Sciatic nerve (tissue), 2 donors: ENCODE measurements at regions not wholly inside any gene's neighbourhood (a gene's known extent, or its start where the extent isn't known, plus 50 kb on each side); places are given as distances from the start of the nearest gene placed in this dataset.
A peak's percentile ranks its signal among the peaks of the same experiment; 100 is the strongest.
"Not testable (repeated sequence)": the region's sequence is repeated elsewhere in the genome, so short reads cannot be mapped to it uniquely, and the experiment has no call there.

ENCODE experiments used
- ATAC-seq: fragments of 200-7000 bp; cut with Tn5 transposase; one replicate; pipeline ENCODE4 v1.9.1; 2020; ENCODE audit warnings: mild to moderate bottlenecking, moderate library complexity
- DNase-seq: peaks from one replicate; pipeline ENCODE4 v3.0.0-alpha.2; 2020; ENCODE audit warnings: low spot score
- intact Hi-C: fragments of 100-400 bp; cut with DNase I; formaldehyde crosslinking; loops from one replicate; pipeline ENCODE4 v1.14.2; 2022
- donor health status: DM: no; HTN: no; CAD: no.
- donor health status: DM: no; HTN: no; CAD: no.

DNA sequence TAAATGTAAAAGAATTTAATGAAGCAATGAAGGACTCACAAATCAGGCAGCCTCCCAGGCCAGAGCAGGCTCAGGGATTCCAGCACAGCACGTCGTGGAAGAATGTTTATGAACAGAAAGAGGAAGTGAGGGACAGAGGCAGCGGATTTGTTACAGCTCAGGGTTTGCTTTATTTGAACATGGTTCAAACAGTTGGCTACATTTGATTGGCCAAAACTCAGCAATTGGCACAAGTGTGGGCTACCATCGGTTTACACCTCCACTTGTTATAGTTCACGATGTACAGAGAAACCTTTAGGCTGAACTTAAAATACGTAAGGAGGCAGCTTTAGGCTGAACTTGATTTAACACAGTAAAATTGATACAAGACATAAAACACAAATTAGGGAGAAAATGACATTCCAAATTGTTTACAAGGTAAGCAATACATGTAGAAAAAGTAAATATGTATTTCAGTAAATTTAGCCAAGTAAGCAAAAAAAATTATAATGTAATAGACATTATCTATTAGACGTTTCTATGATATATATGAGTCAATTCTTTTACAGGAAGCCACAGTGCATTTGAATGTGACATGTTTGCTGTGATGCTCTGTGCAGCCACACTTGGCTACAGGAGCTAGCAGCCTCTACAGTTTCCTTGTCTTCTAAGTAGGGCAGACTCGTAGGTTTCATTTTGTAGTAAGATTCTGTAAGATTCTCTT, 126.5 kb downstream of the ADSS2 start:
- DNase-seq (no peak), ATAC-seq (peak; percentile 42)
- intact Hi-C loops = no loop called here

DNA sequence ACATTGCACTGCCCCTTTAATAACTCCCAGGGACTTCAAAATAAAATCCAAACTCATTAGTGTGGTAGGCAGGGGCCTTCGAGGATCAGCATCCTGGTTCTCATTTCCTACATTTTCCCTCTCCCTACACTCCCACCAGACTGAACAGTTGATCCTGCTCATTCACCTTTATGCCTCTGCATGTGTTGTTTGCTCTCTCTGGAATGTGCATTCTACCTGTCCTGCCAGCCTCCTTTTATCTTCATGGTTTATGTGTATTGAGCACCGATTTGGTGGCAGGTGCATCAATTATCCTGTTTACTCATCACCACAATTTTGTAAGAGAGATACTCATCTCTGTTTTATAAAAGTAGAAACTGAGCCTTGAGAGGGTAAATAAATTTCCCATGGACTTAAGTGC, 125.0 kb downstream of the ADSS2 start:
- ATAC-seq = no peak
- intact Hi-C loops = no loop called here
- DNase-seq = no peak

DNA sequence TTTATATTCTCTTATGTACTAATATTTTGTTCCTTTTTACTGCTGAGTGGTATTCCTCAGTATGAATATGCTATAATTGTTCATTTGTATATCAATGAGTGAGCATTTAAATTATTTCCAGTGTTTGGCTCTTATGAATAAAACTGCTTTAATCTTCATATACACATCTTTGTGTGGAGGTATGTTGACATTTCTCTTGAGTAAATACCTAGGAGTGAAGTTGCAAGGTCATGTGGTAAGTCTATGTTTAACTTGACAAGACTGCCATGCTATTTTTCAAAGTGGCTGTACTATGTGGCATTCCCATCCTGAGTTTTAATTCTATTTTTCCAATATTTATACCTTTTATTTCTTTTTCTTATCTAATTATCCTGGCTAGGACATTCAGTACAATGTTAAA, 124.2 kb downstream of the ADSS2 start:
- no peak for DNase-seq
- no peak for ATAC-seq
- intact Hi-C loops = no loop called here

DNA sequence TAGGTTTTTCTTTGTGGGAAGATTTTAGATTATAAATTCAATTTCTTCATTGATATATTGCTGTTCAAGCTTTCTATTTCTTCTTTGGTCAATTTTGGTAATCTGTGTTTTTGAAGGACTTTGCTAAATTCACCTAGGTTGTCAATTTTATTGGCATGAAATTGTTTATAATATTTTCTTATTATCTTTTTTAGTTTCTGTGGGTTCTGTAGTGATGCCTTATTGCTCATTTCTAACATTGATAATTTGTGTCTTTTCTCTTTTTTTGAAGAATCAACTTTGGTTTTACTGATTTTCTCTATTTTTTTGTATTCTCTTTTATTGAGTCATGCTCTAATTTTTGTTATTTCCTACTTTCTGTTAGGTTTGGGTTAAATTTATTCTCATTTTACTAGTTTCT, 123.2 kb downstream of the ADSS2 start:
- ATAC-seq = no peak
- intact Hi-C loops = no loop called here

GRCh38 chr1:244329591-244330317, 122.0 kb downstream of the ADSS2 start:
- intact Hi-C loops = no loop called here
- DNase-seq (no peak), ATAC-seq (no peak)

More for the DNA sequence above, 123.2 kb downstream of the ADSS2 start:
- DNase-seq = no peak

DNA sequence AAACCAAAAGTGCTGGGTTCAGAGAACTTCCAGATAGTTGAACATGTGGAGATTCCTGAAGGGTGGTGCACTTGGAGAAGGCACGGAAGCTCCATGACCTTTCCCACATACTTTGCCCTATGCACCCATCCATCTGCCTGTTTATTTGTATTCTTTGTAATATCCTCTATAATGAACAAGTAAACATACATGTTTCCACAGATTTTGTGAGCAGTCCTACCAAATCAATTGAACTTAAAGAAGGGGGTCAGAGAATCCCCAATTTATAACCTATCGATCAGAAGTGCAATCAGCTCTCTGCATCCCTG, 121.4 kb downstream of the ADSS2 start:
- intact Hi-C loops = no loop called here
- DNase-seq = no peak
- no peak for ATAC-seq

DNA sequence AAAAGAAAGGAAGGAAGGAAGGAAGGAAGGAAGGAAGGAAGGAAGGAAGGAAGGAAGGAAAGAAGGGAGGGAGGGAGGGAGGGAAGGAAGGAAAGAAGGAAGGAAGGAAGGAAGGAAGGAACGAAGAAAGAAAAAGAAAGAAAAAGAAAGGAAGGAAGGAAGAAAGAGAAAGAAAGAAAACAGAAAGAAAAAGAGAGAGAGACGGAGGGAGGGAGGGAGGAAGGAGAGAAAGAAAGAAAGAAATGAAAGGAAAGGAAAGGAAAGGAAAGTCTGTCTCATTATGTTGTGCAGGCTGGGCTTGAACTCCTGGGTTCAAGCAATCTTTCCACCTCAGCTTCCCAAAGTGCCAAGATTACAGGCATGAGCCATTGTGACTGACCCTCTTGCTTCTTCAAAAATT, 118.9 kb downstream of the ADSS2 start:
- DNase-seq, intact Hi-C loops, ATAC-seq: not testable (repeated sequence)

- intact Hi-C loops, ATAC-seq, DNase-seq: not testable (repeated sequence)
Observed at GRCh38 chr1:244334315-244334714, 117.4 kb downstream of the ADSS2 start.

- DNase-seq, intact Hi-C loops, ATAC-seq: not testable (repeated sequence)
Observed at GRCh38 chr1:244334842-244335241, 116.9 kb downstream of the ADSS2 start.

DNA sequence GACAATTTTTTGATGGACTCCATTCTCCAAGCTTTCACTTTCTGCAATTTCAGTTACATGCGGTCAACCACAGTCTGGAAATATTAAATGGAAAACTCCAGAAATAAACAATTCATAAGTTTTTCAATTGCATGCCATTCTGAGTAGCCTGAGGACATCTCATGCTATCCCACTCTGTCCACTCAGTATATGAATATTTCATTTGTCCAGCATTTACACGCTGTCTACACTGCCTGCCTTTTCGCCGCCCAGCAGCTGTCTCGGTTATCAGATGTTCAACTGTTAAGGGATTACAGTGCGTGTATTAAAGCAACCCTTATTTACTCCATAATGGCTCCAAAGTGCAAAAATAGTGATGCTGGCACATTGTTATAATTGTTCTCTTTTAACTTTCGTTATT, 116.3 kb downstream of the ADSS2 start:
- no peak for ATAC-seq
- intact Hi-C loops = no loop called here
- no peak for DNase-seq

DNA sequence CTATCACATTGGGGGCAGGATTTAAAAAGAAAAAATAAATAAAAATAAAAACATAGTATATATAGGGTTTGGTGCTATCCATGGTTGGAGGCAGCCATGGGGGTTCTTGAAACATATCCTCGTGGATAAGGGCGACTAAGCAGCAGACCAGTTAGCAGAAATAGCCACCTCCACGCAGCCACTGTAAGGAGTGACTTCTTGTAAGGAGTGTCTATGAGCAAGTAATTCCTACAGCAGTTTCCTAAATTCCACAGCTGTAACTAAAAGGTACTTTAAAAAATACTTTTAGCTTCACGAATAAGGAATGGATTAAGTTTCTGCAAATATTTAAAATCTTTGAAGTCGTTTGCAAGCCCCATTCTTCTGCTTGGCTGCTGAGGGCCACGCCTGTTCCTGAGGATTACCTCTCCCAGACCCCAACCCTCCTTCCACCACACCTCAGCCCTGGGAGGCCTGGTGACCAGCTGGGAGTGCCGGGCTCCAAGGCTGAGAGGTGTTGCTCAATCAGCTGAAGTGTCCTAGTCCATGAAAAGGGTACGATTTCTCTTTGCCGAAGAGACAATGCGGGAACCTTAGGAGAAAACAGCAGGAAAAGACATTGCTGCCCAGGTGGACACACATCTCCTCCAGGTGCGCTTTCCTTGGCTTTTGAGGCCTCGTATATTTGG, 115.3 kb downstream of the ADSS2 start:
- intact Hi-C loops = no loop called here
- ATAC-seq (no peak), DNase-seq (no peak)

DNA sequence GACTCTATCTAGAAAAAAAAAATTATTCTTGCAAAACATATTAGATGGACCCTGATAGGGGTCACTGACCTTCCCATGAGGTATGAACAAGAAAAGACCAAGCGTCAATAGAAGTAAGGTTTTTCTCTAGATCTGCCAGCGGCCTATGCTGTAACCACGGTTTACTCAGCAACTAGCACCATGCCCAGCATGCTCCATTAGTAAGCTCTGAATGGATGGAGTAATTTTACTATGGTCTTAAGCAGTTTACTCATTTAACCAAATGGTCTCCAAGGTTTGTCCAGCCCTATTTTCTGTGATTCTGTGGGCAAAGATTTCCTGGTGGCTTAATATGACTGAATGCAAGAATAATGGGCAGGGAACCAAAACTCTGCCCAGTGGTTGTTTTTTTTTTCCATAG, 113.9 kb downstream of the ADSS2 start:
- DNase-seq (no peak), ATAC-seq (no peak)
- intact Hi-C loops = no loop called here

DNA sequence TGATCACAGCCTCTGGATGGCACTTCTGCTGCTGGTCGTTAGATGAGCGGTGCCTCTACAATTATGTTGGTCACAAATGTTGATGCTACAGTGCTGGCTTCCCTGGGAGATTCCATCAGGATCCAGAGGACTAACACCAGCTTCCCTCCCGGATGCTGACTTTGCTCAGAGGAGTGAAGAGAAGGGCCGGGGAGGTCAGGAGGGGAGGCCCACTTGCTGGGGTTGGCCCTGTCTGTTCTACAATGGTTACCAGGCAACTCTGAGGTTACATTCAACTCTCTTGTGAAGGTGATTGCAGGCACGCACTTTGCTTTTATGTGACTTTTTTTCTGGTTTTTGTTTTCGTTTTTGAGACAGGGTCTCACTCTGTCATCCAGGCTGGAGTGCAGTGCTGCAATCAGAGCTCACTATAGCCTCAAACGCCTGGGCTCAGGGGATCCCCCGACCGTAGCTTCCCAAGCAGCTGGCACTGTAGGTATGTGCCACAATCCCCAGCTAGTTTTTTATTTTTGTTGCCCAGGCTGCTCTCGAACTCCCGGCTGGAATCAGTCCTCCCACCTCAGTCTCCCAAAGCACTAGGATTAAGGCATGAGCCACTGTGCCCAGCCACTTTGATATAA, 112.5 kb downstream of the ADSS2 start:
- no peak for DNase-seq
- ATAC-seq = no peak
- intact Hi-C loops = no loop called here

DNA sequence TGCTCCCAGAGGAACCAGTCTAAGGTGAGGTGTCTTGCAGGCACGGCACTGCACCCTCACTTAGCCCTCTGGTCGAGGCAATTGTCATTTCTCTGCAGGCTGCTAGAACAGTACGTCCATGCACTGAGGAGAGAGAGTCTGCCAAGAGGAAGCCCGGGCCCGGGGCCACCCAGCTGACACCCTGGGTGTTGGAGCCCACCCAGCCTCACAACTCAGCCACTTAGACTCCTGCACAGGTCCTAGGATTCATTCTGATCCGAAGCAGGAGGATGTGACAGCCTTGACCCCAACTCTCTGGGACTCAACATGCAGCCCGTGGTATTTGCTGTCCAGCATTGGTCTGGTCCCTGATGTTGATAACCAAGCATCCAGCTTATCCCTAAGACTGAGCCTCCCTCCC, 111.9 kb downstream of the ADSS2 start:
- ATAC-seq = no peak
- no peak for DNase-seq
- intact Hi-C loops = no loop called here

- ATAC-seq = no peak
- intact Hi-C loops = no loop called here
- no peak for DNase-seq
Observed at GRCh38 chr1:244340396-244340795, 111.3 kb downstream of the ADSS2 start.

- ATAC-seq = no peak
Observed at GRCh38 chr1:244341455-244342450, 110.0 kb downstream of the ADSS2 start.

DNA sequence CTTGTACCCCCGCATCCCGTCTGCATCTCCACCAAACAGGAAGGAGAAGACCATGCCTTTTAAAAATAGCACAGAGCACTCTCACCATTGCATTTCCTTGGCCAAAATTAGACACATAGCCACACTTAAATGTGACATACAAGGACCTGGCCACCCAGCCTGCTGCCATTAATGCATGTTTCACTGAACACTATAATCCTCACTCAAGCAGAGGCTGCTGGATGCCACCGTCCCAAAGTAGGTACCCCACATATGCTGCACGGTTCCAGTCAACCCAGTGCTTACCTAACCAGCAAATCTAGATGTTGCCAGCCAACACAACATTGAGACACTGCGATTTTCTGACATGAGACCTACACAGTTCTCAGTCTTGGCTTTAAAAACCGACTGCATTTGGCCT, 107.7 kb downstream of the ADSS2 start:
- DNase-seq (no peak), ATAC-seq (no peak)
- intact Hi-C loops = no loop called here

More at GRCh38 chr1:244341455-244342450, 110.0 kb downstream of the ADSS2 start:
- intact Hi-C loops = no loop called here
- DNase-seq = no peak

DNA sequence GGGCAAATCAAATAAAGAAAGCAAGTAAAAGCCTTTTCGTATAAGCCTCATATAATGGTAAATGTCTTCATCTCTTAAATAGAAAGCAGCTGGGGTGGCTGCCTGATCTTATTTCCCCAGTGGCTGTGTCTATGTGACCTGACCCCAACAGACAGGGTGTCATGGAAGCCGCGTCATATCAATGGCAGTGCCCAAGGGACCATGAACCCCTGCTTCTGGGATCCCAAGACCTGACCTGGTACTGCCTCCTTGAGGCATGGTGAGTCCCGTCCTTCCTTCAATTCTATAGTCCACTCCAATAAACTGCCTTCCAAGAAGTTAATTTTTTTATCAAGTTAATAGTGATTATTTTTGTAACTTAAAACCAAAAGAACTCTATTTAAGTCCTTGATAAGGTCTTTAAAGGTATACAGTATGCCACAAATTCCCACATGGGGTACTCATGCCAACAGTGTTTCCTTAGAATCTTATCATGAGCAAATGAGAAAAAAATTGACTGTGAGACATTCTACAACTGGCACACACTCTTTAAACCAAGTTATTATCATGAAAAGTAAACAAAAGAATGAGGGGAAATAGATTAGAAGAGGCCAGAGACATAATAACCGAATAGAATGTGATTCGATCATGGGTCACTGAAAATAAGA, 104.6 kb downstream of the ADSS2 start:
- no peak for DNase-seq
- ATAC-seq = no peak
- intact Hi-C loops = no loop called here
